ENCODE measurements at regions not wholly inside any gene's neighbourhood (a gene's known extent, or its start where the extent isn't known, plus 50 kb on each side); places are given as distances from the start of the nearest gene placed in this dataset.

- DNase-seq = no peak
These were observed 166.7 kb downstream of the LTN1 start for GRCh38 chr21:28826021-28826420.

- no peak for DNase-seq
These were observed 169.2 kb downstream of the LTN1 start for GRCh38 chr21:28823429-28823828.

- no peak for DNase-seq
These were observed 170.0 kb downstream of the LTN1 start for GRCh38 chr21:28822486-28823335.

- no peak for DNase-seq
These were observed 170.6 kb downstream of the LTN1 start for GRCh38 chr21:28822123-28822399.

- DNase-seq = no peak
These were observed 171.2 kb downstream of the LTN1 start for GRCh38 chr21:28821276-28822122.

GRCh38 chr21:28818663-28819278, 173.9 kb downstream of the LTN1 start:
- no peak for DNase-seq

GRCh38 chr21:28817871-28818270, 174.8 kb downstream of the LTN1 start:
- no peak for DNase-seq

- DNase-seq = no peak
These were observed 180.8 kb downstream of the LTN1 start for GRCh38 chr21:28811860-28812259.

- DNase-seq = no peak
These were observed 181.7 kb downstream of the LTN1 start for GRCh38 chr21:28810826-28811524.

GRCh38 chr21:28805885-28806284, 186.8 kb downstream of the LTN1 start:
- no peak for DNase-seq

GRCh38 chr21:28804089-28804670, 188.5 kb downstream of the LTN1 start:
- no peak for DNase-seq

- no peak for DNase-seq
These were observed 190.8 kb downstream of the LTN1 start for GRCh38 chr21:28801906-28802305.

- DNase-seq = no peak
These were observed 192.8 kb downstream of the LTN1 start for GRCh38 chr21:28799926-28800325.

GRCh38 chr21:28798798-28799197, 193.9 kb downstream of the LTN1 start:
- DNase-seq = no peak

GRCh38 chr21:28795251-28795650, 197.4 kb downstream of the LTN1 start:
- DNase-seq = no peak

- no peak for DNase-seq
These were observed 198.3 kb downstream of the LTN1 start for GRCh38 chr21:28794371-28794851.

GRCh38 chr21:28793043-28793442, 199.6 kb downstream of the LTN1 start:
- no peak for DNase-seq

GRCh38 chr21:28791595-28792282, 200.9 kb downstream of the LTN1 start:
- no peak for DNase-seq

- DNase-seq = no peak
These were observed 202.3 kb downstream of the LTN1 start for GRCh38 chr21:28790335-28790734.

- no peak for DNase-seq
These were observed 203.2 kb downstream of the LTN1 start for GRCh38 chr21:28789523-28789922.

- no peak for DNase-seq
These were observed 204.6 kb downstream of the LTN1 start for GRCh38 chr21:28788030-28788429.

GRCh38 chr21:28783641-28784185, 209.0 kb downstream of the LTN1 start:
- DNase-seq = no peak

Data from GF-D8 (cell line).